DND-41 (cell line): ENCODE measurements at regions not wholly inside any gene's neighbourhood (a gene's known extent, or its start where the extent isn't known, plus 50 kb on each side); places are given as distances from the start of the nearest gene placed in this dataset.
A peak's percentile ranks its signal among the peaks of the same experiment; 100 is the strongest.

Source experiments
- ATAC-seq: fragments of 200-7000 bp; cut with Tn5 transposase; 3 replicates; pipeline ENCODE4 v1.9.1; 2021; ENCODE audit warnings: low read depth; ENCODE audit not compliant: insufficient read depth
- DNase-seq: peaks from one replicate; pipeline ENCODE4 v3.0.0-alpha.2; 2020
- H2AFZ ChIP-seq: 2 replicates; pipeline ENCODE4 v1.6.0; 2012; ENCODE audit warnings: low read depth, low read length
- H3K27ac ChIP-seq: 2 replicates; pipeline ENCODE4 v1.5.1; 2012; ENCODE audit warnings: low read length, inconsistent platforms
- H3K27me3 ChIP-seq: fragments of 200-600 bp; sonication (generic); 2 replicates; pipeline ENCODE4 v1.6.0; 2012; ENCODE audit warnings: low read length, mild to moderate bottlenecking, inconsistent platforms; ENCODE audit not compliant: insufficient read depth, poor library complexity
- H3K36me3 ChIP-seq: 2 replicates; pipeline ENCODE4 v1.5.1; 2012; ENCODE audit warnings: low read length, inconsistent platforms; ENCODE audit not compliant: insufficient read depth
- H3K4me1 ChIP-seq: 2 replicates; pipeline ENCODE4 v1.5.1; 2012; ENCODE audit warnings: mild to moderate bottlenecking, low read length; ENCODE audit not compliant: insufficient read depth
- H3K4me2 ChIP-seq: 2 replicates; pipeline ENCODE4 v1.6.0; 2012; ENCODE audit warnings: mild to moderate bottlenecking, moderate library complexity, low read length, inconsistent platforms; ENCODE audit not compliant: insufficient read depth
- H3K4me3 ChIP-seq, 2 experiments: fragments of 200-600 bp in 1 of 2; shearing (Covaris generic) in 1 of 2; 2 replicates each; pipeline ENCODE4 v1.5.1; 2012 to 2016; ENCODE audit warnings: inconsistent platforms in 2 of 2, low read length in 2 of 2, mild to moderate bottlenecking in 2 of 2, low read depth in 1 of 2, moderate library complexity in 1 of 2
- H3K79me2 ChIP-seq: 2 replicates; pipeline ENCODE4 v1.6.0; 2012; ENCODE audit warnings: low read length, inconsistent platforms; ENCODE audit not compliant: insufficient read depth
- H3K9ac ChIP-seq: 2 replicates; pipeline ENCODE4 v1.6.0; 2012; ENCODE audit warnings: low read depth, mild to moderate bottlenecking, inconsistent platforms, low read length, moderate library complexity
- H3K9me3 ChIP-seq: 2 replicates; pipeline ENCODE4 v1.5.1; 2012; ENCODE audit warnings: low read length, moderate library complexity, mild to moderate bottlenecking, inconsistent platforms; ENCODE audit not compliant: insufficient read depth, severe bottlenecking
- H4K20me1 ChIP-seq: 2 replicates; pipeline ENCODE4 v1.6.0; 2012; ENCODE audit warnings: low read length; ENCODE audit not compliant: insufficient read depth
- CTCF ChIP-seq: IDR thresholded peaks from 2 replicates; pipeline ENCODE4 v1.5.1; 2012; ENCODE audit warnings: borderline replicate concordance, low read length, moderate library complexity, mild to moderate bottlenecking; ENCODE audit not compliant: poor library complexity, severe bottlenecking; ENCODE audit errors: extremely low read depth
- EZH2 ChIP-seq: IDR thresholded peaks from 3 replicates; pipeline ENCODE4 v1.6.1; 2012; ENCODE audit warnings: borderline replicate concordance, low read depth, mild to moderate bottlenecking, moderate library complexity, low read length, inconsistent platforms; ENCODE audit not compliant: severe bottlenecking

GRCh38 chr5:45796959-45797553, 100.9 kb upstream of the HCN1 start:
- ATAC-seq (no peak), DNase-seq (no peak)
- H3K9ac ChIP-seq = no peak overlapping the region
- H3K4me1 ChIP-seq = no peaks in the 10 kb centered on the region
- no peaks in the 10 kb centered on the region for H3K27me3 ChIP-seq
- H3K79me2 ChIP-seq = no peaks in the 10 kb centered on the region
- no peak overlapping the region for H3K27ac ChIP-seq
- H3K4me2 ChIP-seq = no peak overlapping the region
- no peak overlapping the region for H3K4me3 ChIP-seq
- peaks cover 22% of the 10 kb centered on the region for H3K9me3 ChIP-seq
- H4K20me1 ChIP-seq = no peaks in the 10 kb centered on the region
- H3K36me3 ChIP-seq = no peaks in the 10 kb centered on the region
- no peak overlapping the region for H2AFZ ChIP-seq
- TF ChIP-seq CTCF (peak; percentile 62), EZH2 (no peak)

DNA sequence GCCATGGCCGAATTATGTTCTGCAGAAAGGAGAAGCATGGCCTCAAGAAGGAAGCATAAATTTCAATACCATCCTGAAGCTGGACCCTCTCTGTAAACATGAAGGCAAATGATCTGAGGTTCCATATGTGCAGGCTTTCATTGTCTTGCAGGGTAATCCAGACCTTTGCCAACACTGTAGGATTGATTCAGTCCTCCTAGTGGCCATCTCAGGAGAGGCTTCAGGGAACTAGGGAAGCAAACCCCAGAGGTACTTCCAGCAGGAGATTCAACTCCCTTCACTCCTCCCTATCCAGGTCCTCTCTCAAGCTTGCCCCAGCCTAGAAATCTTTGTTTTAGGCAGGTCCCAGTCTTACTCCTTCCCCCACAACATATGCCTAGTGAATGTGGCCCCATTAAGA, 99.3 kb upstream of the HCN1 start:
- no peak for ATAC-seq
- TF ChIP-seq CTCF (no peak), EZH2 (no peak)
- Histone ChIP-seq H3K9ac (no peak overlapping the region), H3K9me3 (peaks cover 7% of the 10 kb centered on the region), H3K4me3 (no peak overlapping the region), H2AFZ (no peak overlapping the region), H3K79me2 (no peaks in the 10 kb centered on the region), H4K20me1 (no peaks in the 10 kb centered on the region), H3K27ac (no peak overlapping the region), H3K27me3 (no peaks in the 10 kb centered on the region), H3K4me2 (no peak overlapping the region), H3K36me3 (no peaks in the 10 kb centered on the region), H3K4me1 (no peaks in the 10 kb centered on the region)
- no peak for DNase-seq

DNA sequence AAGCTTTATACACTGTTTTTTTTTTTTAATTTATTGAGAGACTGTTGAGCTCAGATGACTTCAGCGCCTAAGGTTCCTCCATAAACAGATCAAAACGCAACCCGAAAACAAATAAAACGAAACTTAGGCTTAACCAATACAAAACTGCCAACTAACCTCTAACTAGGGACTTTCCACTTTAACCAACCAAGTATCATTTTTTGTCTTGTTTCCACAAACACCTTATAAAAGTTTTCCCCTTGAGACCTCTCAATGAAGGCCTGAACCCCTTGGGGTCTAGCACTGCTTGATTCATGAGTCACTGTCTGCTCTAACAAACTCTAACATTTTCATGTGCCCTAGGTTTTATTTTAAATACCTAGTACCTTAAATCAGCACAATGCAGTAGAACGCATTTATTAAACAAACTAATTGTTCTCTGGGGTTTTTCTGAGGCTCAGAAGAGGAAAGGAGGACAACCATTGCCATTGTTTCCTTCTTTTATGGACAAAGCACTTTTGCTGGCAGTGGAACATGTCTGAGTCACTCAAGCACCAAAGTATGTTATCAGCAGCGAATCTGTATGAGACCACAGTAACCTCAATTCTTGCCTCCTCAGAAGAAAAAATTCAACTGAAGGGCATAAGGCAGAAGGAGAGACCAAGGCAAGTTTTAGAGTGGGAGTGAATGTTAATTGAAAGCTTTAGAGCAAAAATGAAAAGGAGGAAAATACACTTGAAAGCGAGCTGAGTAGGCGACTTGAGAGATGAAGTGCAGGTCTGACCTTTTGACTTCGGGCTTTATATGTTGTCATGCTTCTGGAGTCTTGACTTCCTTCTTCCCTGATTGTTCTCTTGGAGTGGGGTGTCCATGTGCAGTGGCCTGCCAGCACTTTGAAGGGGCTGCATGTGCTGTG, 97.7 kb upstream of the HCN1 start:
- Histone ChIP-seq H3K4me2 (no peak overlapping the region), H4K20me1 (no peaks in the 10 kb centered on the region), H3K27ac (no peak overlapping the region), H3K9me3 (no peaks in the 10 kb centered on the region), H3K27me3 (no peaks in the 10 kb centered on the region), H3K36me3 (no peaks in the 10 kb centered on the region), H3K4me1 (no peaks in the 10 kb centered on the region), H3K79me2 (no peaks in the 10 kb centered on the region), H3K9ac (no peak overlapping the region), H2AFZ (no peak overlapping the region), H3K4me3 (no peak overlapping the region)
- no peak for DNase-seq
- no peak for TF ChIP-seq EZH2
- TF ChIP-seq CTCF = no peak
- ATAC-seq = no peak
